GM12878 (cell line): ENCODE measurements at regions not wholly inside any gene's neighbourhood (a gene's known extent, or its start where the extent isn't known, plus 50 kb on each side); places are given as distances from the start of the nearest gene placed in this dataset.

Experiments
- ATAC-seq: fragments of 200-7000 bp; cut with Tn5 transposase; 3 replicates; pipeline ENCODE4 v1.9.1; 2020; ENCODE audit warnings: mild to moderate bottlenecking, moderate library complexity
- BruUV-seq: library from RNA; stranded (reverse); fragments of 400-500 nt; replicated peaks from 2 replicates; lab custom pipeline; 2021; lab: Mats Ljungman, UMichigan
- CTCF ChIA-PET: fragments of 300-600 bp; sonication (Branson Sonifier 250); formaldehyde crosslinking; extraction: SDS; loops from one replicate; lab custom pipeline; 2021; ENCODE audit warnings: inconsistent platforms; lab: Yijun Ruan, JAX
- POLR2A ChIA-PET: fragments of 350-600 bp; formaldehyde crosslinking; extraction: SDS; loops from one replicate; lab custom pipeline; 2021; ENCODE audit warnings: inconsistent platforms; lab: Charles Lee
- RAD21 ChIA-PET: fragments of 300-600 bp; sonication (Branson Sonifier 250); formaldehyde crosslinking; loops from one replicate; lab custom pipeline; 2023; ENCODE audit warnings: antibody characterized with exemption; ENCODE audit not compliant: unreplicated experiment; lab: Charles Lee
- SMC1A ChIA-PET: fragments of 300-600 bp; sonication (Branson Sonifier 250); formaldehyde crosslinking; loops from one replicate; lab custom pipeline; 2023; ENCODE audit not compliant: unreplicated experiment, uncharacterized antibody; lab: Charles Lee
- DNase-seq: peaks from one replicate; pipeline ENCODE4 v3.0.0-alpha.2; 2011; ENCODE audit warnings: low read depth, low spot score
- FAIRE-seq: peaks from 3 replicates; lab custom pipeline; 2011; peaks lifted over from hg19 to GRCh38; lab: Jason Lieb, UNC
- H2AFZ ChIP-seq: 2 replicates; pipeline ENCODE4 v1.6.0; 2011; ENCODE audit warnings: low read depth, low read length, control low read depth; ENCODE audit not compliant: control insufficient read depth
- H3K27ac ChIP-seq: 2 replicates; pipeline ENCODE4 v1.5.1; 2011; ENCODE audit warnings: control low read depth; ENCODE audit not compliant: control insufficient read depth, insufficient read depth
- H3K27me3 ChIP-seq, 2 experiments: replicated peaks in 1 of 2; 2 replicates each; pipeline versions ENCODE4 v1.6.0 to v1.6.1; 2011; ENCODE audit warnings: low read length in 1 of 2; ENCODE audit not compliant: control insufficient read depth in 2 of 2, insufficient read depth in 2 of 2
- H3K36me3 ChIP-seq, 2 experiments: 2 replicates each; pipeline ENCODE4 v1.5.1; 2011; ENCODE audit warnings: low read length in 1 of 2; ENCODE audit not compliant: control insufficient read depth in 2 of 2, insufficient read depth in 2 of 2
- H3K4me1 ChIP-seq: 2 replicates; pipeline ENCODE4 v1.6.1; 2011; ENCODE audit warnings: mild to moderate bottlenecking, low read length, moderate library complexity, mixed read lengths; ENCODE audit not compliant: control insufficient read depth, insufficient read depth
- H3K4me2 ChIP-seq: 2 replicates; pipeline ENCODE4 v1.6.0; 2011; ENCODE audit warnings: control low read depth; ENCODE audit not compliant: control insufficient read depth, insufficient read depth
- H3K4me3 ChIP-seq: fragments of 200-600 bp; sonication (generic); 2 replicates; pipeline ENCODE4 v1.5.1; 2016
- H3K79me2 ChIP-seq: 2 replicates; pipeline ENCODE4 v1.6.0; 2011; ENCODE audit warnings: low read length; ENCODE audit not compliant: control insufficient read depth, insufficient read depth
- H3K9ac ChIP-seq: 2 replicates; pipeline ENCODE4 v1.8.0; 2011; ENCODE audit warnings: low read length, control low read depth, mixed read lengths; ENCODE audit not compliant: control insufficient read depth, insufficient read depth
- H3K9me3 ChIP-seq: replicated peaks from 3 replicates; pipeline ENCODE4 v1.5.1; 2011; ENCODE audit warnings: mild to moderate bottlenecking, low read length; ENCODE audit not compliant: control insufficient read depth, insufficient read depth
- H4K20me1 ChIP-seq: 2 replicates; pipeline ENCODE4 v1.6.0; 2011; ENCODE audit not compliant: control insufficient read depth, insufficient read depth
- CREM ChIP-seq: IDR thresholded peaks from 2 replicates; pipeline ENCODE4 v1.6.1; 2014; ENCODE audit warnings: antibody characterized with exemption, low read depth
- FOXM1 ChIP-seq: IDR thresholded peaks from 2 replicates; pipeline ENCODE4 v1.6.1; 2012; ENCODE audit warnings: low read depth, mild to moderate bottlenecking, inconsistent platforms, low read length, moderate library complexity
- NFIC ChIP-seq: IDR thresholded peaks from 2 replicates; pipeline ENCODE4 v1.6.1; 2012; ENCODE audit warnings: low read depth, mild to moderate bottlenecking, inconsistent platforms, low read length, moderate library complexity
- RBBP5 ChIP-seq: fragments of 200-600 bp; sonication (generic); conservative IDR thresholded peaks from 2 replicates; pipeline ENCODE4 v1.6.1; 2016
- RCOR1 ChIP-seq: conservative IDR thresholded peaks from 2 replicates; pipeline ENCODE4 v1.6.1; 2012; ENCODE audit warnings: low read depth, low read length, improper control_type of control experiment
- SMC3 ChIP-seq: IDR thresholded peaks from 2 replicates; pipeline ENCODE4 v1.6.1; 2011; ENCODE audit warnings: low read length, improper control_type of control experiment, borderline replicate concordance
- WGBS: methylation state at CpG from one replicate; pipeline ENCODE4 v1.1.6; 2016; ENCODE audit warnings: low lambda C conversion rate; ENCODE audit not compliant: insufficient replicate concordance, insufficient coverage; ENCODE audit errors: missing lambda C conversion rate; 5-methylcytosine and 5-hydroxymethylcytosine counted together
- in situ Hi-C: fragments of 300-500 bp; cut with MboI; formaldehyde crosslinking; loops from 9 replicates; pipeline ENCODE4 v1.14.3; 2018; ENCODE audit warnings: mixed read lengths
- intact Hi-C: fragments of 100-400 bp; cut with micrococcal nuclease; formaldehyde crosslinking; loops from one replicate; pipeline ENCODE4 v1.14.2; 2022; ENCODE audit not compliant: unreplicated experiment
- TF ChIP-seq, protein P1 (sequence below): IDR thresholded peaks from 2 replicates; pipeline ENCODE4 v1.6.1; 2011; ENCODE audit warnings: borderline replicate concordance, low read depth, mild to moderate bottlenecking, moderate library complexity, low read length; ENCODE audit not compliant: insufficient read depth, poor library complexity, severe bottlenecking

DNA sequence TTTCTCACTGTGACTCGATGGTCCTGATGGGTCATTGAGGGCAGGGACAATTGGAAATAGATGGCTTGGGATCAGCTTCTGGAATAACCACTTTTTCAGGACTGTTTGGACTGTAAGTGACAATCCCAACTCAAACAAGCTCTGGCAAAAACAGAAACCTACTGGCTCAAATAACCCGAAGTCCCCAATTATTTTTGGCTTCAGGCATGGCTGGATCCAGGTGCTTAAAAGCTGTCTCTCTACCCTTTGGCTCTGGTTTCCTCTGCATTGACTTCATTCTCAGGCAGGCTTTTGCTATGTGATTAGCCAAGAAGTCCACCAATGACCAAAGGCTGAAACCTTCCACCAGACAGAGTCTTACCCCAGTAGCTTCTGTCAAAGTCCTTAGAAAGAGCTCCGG lies 92.9 kb upstream of the PRR23E start:
- BruUV-seq: no TSS peak
- RAD21 ChIA-PET: no interaction called here
- POLR2A ChIA-PET: no interaction called here

More for the DNA sequence above, 92.9 kb upstream of the PRR23E start:
- no peak overlapping the region for H3K27ac ChIP-seq
- no peak for ATAC-seq
- FAIRE-seq: no peak
- H3K79me2 ChIP-seq: no peaks in the 10 kb centered on the region
- no peak overlapping the region for H2AFZ ChIP-seq
- no peak overlapping the region for H3K9ac ChIP-seq
- no peak overlapping the region for H3K4me2 ChIP-seq
- H3K36me3 ChIP-seq: no peaks in the 10 kb centered on the region
- intact Hi-C loops: no loop called here
- SMC1A ChIA-PET: no interaction called here
- no peak for DNase-seq
- H3K27me3 ChIP-seq: peaks cover 0 to 1% of the 10 kb centered on the region in 2 experiments; a peak in 2 of 4 replicates
- no peaks in the 10 kb centered on the region for H4K20me1 ChIP-seq
- in situ Hi-C loops: no loop called here
- 15% methylated on average over 3 of the region's 3 CpGs for WGBS
- TF ChIP-seq, protein P1, sequence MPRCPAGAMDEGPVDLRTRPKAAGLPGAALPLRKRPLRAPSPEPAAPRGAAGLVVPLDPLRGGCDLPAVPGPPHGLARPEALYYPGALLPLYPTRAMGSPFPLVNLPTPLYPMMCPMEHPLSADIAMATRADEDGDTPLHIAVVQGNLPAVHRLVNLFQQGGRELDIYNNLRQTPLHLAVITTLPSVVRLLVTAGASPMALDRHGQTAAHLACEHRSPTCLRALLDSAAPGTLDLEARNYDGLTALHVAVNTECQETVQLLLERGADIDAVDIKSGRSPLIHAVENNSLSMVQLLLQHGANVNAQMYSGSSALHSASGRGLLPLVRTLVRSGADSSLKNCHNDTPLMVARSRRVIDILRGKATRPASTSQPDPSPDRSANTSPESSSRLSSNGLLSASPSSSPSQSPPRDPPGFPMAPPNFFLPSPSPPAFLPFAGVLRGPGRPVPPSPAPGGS: no peak
- TF ChIP-seq RCOR1 (no peak), CREM (no peak), RBBP5 (no peak), FOXM1 (no peak), NFIC (no peak), SMC3 (no peak)
- H3K4me3 ChIP-seq: no peak overlapping the region
- no peaks in the 10 kb centered on the region for H3K9me3 ChIP-seq
- CTCF ChIA-PET: no interaction called here
- H3K4me1 ChIP-seq: no peaks in the 10 kb centered on the region
